ENCODE measurements at regions not wholly inside any gene's neighbourhood (a gene's known extent, or its start where the extent isn't known, plus 50 kb on each side); places are given as distances from the start of the nearest gene placed in this dataset.

GRCh38 chr3:150267288-150267687 lies 140.8 kb upstream of the TSC22D2 start:
- Histone ChIP-seq H3K27me3 (ENCODE audit: insufficient read depth, low read length) (no peaks in the 10 kb centered on the region), H3K9me3 (ENCODE audit: control insufficient read depth in 1 of 2, insufficient read depth in 1 of 2, low read depth in 1 of 2, low read length in 2 of 2) (no peaks in the 10 kb centered on the region), H3K79me2 (ENCODE audit: insufficient read depth, low read length) (no peaks in the 10 kb centered on the region), H3K4me2 (ENCODE audit: low read length) (no peak overlapping the region), H2AFZ (ENCODE audit: low read depth, low read length, poor library complexity, severe bottlenecking) (no peak overlapping the region), H3K4me1 (ENCODE audit: control insufficient read depth in 1 of 2, insufficient read depth in 2 of 2, low read length in 2 of 2) (no peaks in the 10 kb centered on the region), H4K20me1 (ENCODE audit: insufficient read depth) (no peaks in the 10 kb centered on the region), H3K9me2 (ENCODE audit: insufficient read depth) (no peaks in the 10 kb centered on the region), H3K27ac (ENCODE audit: low read depth, low read length) (no peak overlapping the region), H3K9ac (ENCODE audit: low read length) (no peak overlapping the region), H3K36me3 (ENCODE audit: control insufficient read depth in 1 of 2, insufficient read depth in 2 of 2, low read length in 2 of 2) (no peaks in the 10 kb centered on the region), H3K4me3 (replicated peaks in 1 of 2; ENCODE audit: low read depth in 1 of 2, low read length in 2 of 2) (no peak overlapping the region)
- no TSS peak for BruUV-seq (replicated peaks)
- intact Hi-C loops (cut with micrococcal nuclease), result no loop called here
- ChIA-PET POLR2A (no interaction called here), CTCF (no interaction called here), RAD21 (ENCODE audit: low non-redundant PET in 1 of 2, low total read pairs in 2 of 2, uncharacterized antibody in 2 of 2, unreplicated experiment in 2 of 2) (no interaction called here)
- TF ChIP-seq CBX3 (IDR thresholded peaks at IDR 0.05; ENCODE audit: low read depth) (no peak), EGR1 (IDR thresholded peaks at IDR 0.05; ENCODE audit: low read depth) (no peak), ZBTB33 (IDR thresholded peaks at IDR 0.05; ENCODE audit: extremely low read depth, insufficient replicate concordance, low read length) (no peak), EZH2 (IDR thresholded peaks at IDR 0.05) (no peak), EZH2phosphoT487 (IDR thresholded peaks at IDR 0.05; ENCODE audit: borderline replicate concordance) (no peak), RAD21 (IDR thresholded peaks at IDR 0.05; ENCODE audit: low read depth) (no peak), ZNF274 (IDR thresholded peaks at IDR 0.05; ENCODE audit: low read depth, low read length) (no peak), SIN3A (IDR thresholded peaks at IDR 0.05; ENCODE audit: low read depth) (no peak), MAX (IDR thresholded peaks at IDR 0.05) (no peak), FOSL1 (IDR thresholded peaks at IDR 0.05; ENCODE audit: low read depth) (no peak), TCF7L2 (IDR thresholded peaks at IDR 0.05; ENCODE audit: borderline replicate concordance, extremely low read depth, insufficient read depth, insufficient read length) (no peak), JUND (IDR thresholded peaks at IDR 0.05) (no peak), YY1 (IDR thresholded peaks at IDR 0.05; ENCODE audit: extremely low read depth, insufficient replicate concordance, low read depth, low read length) (no peak), SP1 (IDR thresholded peaks at IDR 0.05; ENCODE audit: low read depth) (no peak), REST (IDR thresholded peaks at IDR 0.05; ENCODE audit: low read depth) (no peak), ELF1 (IDR thresholded peaks at IDR 0.05; ENCODE audit: borderline replicate concordance, low read depth) (no peak), POLR2A (IDR thresholded peaks at IDR 0.05; ENCODE audit: borderline replicate concordance, extremely low read depth, insufficient read depth, insufficient read length) (no peak), CEBPB (IDR thresholded peaks at IDR 0.05; ENCODE audit: low read depth) (no peak)
- DNase-seq (ENCODE audit: low read depth, low spot score) (no peak), ATAC-seq (no peak)

Data from HCT116 (cell line).